ENCODE measurements at regions not wholly inside any gene's neighbourhood (a gene's known extent, or its start where the extent isn't known, plus 50 kb on each side); places are given as distances from the start of the nearest gene placed in this dataset.

GRCh38 chr13:100817928-100818327, 143.3 kb upstream of the TMTC4 start:
- TF ChIP-seq CTCF (IDR thresholded peaks at IDR 0.05; ENCODE audit: insufficient read depth, low read length), result no peak
- no peak for TF ChIP-seq REST (IDR thresholded peaks at IDR 0.05; ENCODE audit: insufficient replicate concordance, low read depth)
- TF ChIP-seq GABPA (IDR thresholded peaks at IDR 0.05; ENCODE audit: low read depth), result no peak
- no peak for TF ChIP-seq POLR2AphosphoS5 (IDR thresholded peaks at IDR 0.05; ENCODE audit: low read depth)
